ENCODE measurements at regions not wholly inside any gene's neighbourhood (a gene's known extent, or its start where the extent isn't known, plus 50 kb on each side); places are given as distances from the start of the nearest gene placed in this dataset.

- BruUV-seq (replicated peaks): no TSS peak
- TF ChIP-seq MXI1 (IDR thresholded peaks at IDR 0.05; ENCODE audit: borderline replicate concordance, low read depth, low read length) (no peak), RAD21 (IDR thresholded peaks at IDR 0.05; ENCODE audit: low read length) (no peak), RFX5 (IDR thresholded peaks at IDR 0.05; ENCODE audit: low read depth, low read length) (no peak), CHD1 (IDR thresholded peaks at IDR 0.05; ENCODE audit: low read depth, low read length) (no peak), MAFK (IDR thresholded peaks at IDR 0.05; ENCODE audit: low read depth, low read length) (no peak), NFE2L2 (IDR thresholded peaks at IDR 0.05; ENCODE audit: low read depth, low read length) (no peak), FOS (IDR thresholded peaks at IDR 0.05; ENCODE audit: low read depth, low read length) (no peak), ELK1 (IDR thresholded peaks at IDR 0.05; ENCODE audit: borderline replicate concordance, low read depth, low read length) (no peak), CTCF (conservative IDR thresholded peaks at IDR 0.05; ENCODE audit: low read depth, low read length) (no peak), CEBPB (IDR thresholded peaks at IDR 0.05; ENCODE audit: low read depth, low read length) (no peak), SMC3 (IDR thresholded peaks at IDR 0.05; ENCODE audit: low read depth, low read length) (no peak), BHLHE40 (IDR thresholded peaks at IDR 0.05; ENCODE audit: low read depth, low read length) (no peak), RCOR1 (IDR thresholded peaks at IDR 0.05; ENCODE audit: insufficient replicate concordance, low read length) (no peak), POLR2A (IDR thresholded peaks at IDR 0.05; ENCODE audit: low read depth, low read length) (no peak), MAZ (IDR thresholded peaks at IDR 0.05; ENCODE audit: borderline replicate concordance, low read depth, low read length) (no peak), USF2 (IDR thresholded peaks at IDR 0.05; ENCODE audit: low read depth, low read length) (no peak)
- no peak for ATAC-seq (ENCODE audit: low read depth)
- intact Hi-C loops (cut with micrococcal nuclease) (no loop called here), dilution Hi-C loops (cut with HindIII; ENCODE audit: low sequenced_read_pairs, unreplicated experiment) (no loop called here), in situ Hi-C loops (cut with MboI; ENCODE audit: low sequenced_read_pairs) (no loop called here)
- no peak overlapping the region for H2BK120ac ChIP-seq (ENCODE audit: low read depth, low read length)
- H2AFZ ChIP-seq (replicated peaks; ENCODE audit: low read length, poor library complexity): no peak overlapping the region
- H3K27me3 ChIP-seq (ENCODE audit: control insufficient read depth, insufficient read depth, low read length): no peaks in the 10 kb centered on the region
- H3K23ac ChIP-seq (ENCODE audit: low read depth, low read length): no peak overlapping the region
- no peak overlapping the region for H3K14ac ChIP-seq (replicated peaks; ENCODE audit: low read depth, low read length)
- no peak overlapping the region for H4K8ac ChIP-seq (ENCODE audit: low read depth in 2 of 2, low read length in 2 of 2)
- POLR2A ChIA-PET (ENCODE audit: unreplicated experiment): no interaction called here
- WGBS, 2 experiments (ENCODE audit: extremely low coverage in 2 of 2, insufficient read length in 1 of 2): 0% methylated on average over 1 of the region's 2 CpGs; no CpG with 5 or more reads in 1 of the 2 experiments
- H2AK5ac ChIP-seq (ENCODE audit: low read depth, low read length): no peak overlapping the region
- H3K4me1 ChIP-seq (ENCODE audit: control insufficient read depth, insufficient read depth, low read length): no peaks in the 10 kb centered on the region
- no peak overlapping the region for H2BK15ac ChIP-seq (ENCODE audit: low read depth, low read length)
- H4K91ac ChIP-seq (ENCODE audit: insufficient read depth, low read depth, low read length): no peak overlapping the region
- H3K18ac ChIP-seq (ENCODE audit: low read depth, low read length): no peak overlapping the region
- no peak overlapping the region for H2BK20ac ChIP-seq (ENCODE audit: low read depth, low read length)
- no peak overlapping the region for H2AK9ac ChIP-seq (replicated peaks; ENCODE audit: low read depth, low read length, poor library complexity)
- no peak overlapping the region for H4K5ac ChIP-seq (ENCODE audit: low read depth, low read length)
- H3K27ac ChIP-seq (ENCODE audit: insufficient read depth, low read length): no peak overlapping the region
- no peaks in the 10 kb centered on the region for H3K79me1 ChIP-seq (ENCODE audit: low read depth in 1 of 2, low read length in 2 of 2)
- no peak for DNase-seq
- H4K20me1 ChIP-seq (ENCODE audit: insufficient read depth, low read length): no peaks in the 10 kb centered on the region
- no peaks in the 10 kb centered on the region for H3K9me1 ChIP-seq (ENCODE audit: insufficient read depth, low read length)
- H3K4me2 ChIP-seq (ENCODE audit: low read depth, low read length): no peak overlapping the region
- no peak overlapping the region for H3K4me3 ChIP-seq (ENCODE audit: insufficient read depth, low read depth, low read length)
- no peak overlapping the region for H3K4ac ChIP-seq (ENCODE audit: low read depth, low read length)
- H3K9me3 ChIP-seq (ENCODE audit: control insufficient read depth, insufficient read depth, low read length): no peaks in the 10 kb centered on the region
- H3K56ac ChIP-seq (ENCODE audit: extremely low read depth, insufficient read depth, low read length): no peak overlapping the region
- H3K36me3 ChIP-seq (ENCODE audit: control insufficient read depth, insufficient read depth, low read length): no peaks in the 10 kb centered on the region
- CTCF ChIA-PET: interaction anchor here (0.6 kb wide), 2 partner anchors 11 to 339 kb away, joined by 3 read pairs; no protein-coding TSS in a partner anchor
- no peak overlapping the region for H2BK5ac ChIP-seq (ENCODE audit: low read depth, low read length, poor library complexity, severe bottlenecking)
- no peak overlapping the region for H3K9ac ChIP-seq (ENCODE audit: low read depth, low read length)
Observed at GRCh38 chr2:180679693-180680092, 300.7 kb upstream of the UBE2E3 start.
